Loucy (cell line): ENCODE measurements at regions not wholly inside any gene's neighbourhood (a gene's known extent, or its start where the extent isn't known, plus 50 kb on each side); places are given as distances from the start of the nearest gene placed in this dataset.

Experiments used
- CTCF ChIP-seq: fragments of 200-600 bp; sonication (generic); conservative IDR thresholded peaks from 2 replicates; pipeline ENCODE4 v1.5.1; 2014; ENCODE audit warnings: mild to moderate bottlenecking, antibody characterized with exemption, low read length
- EZH2phosphoT487 ChIP-seq: fragments of 200-600 bp; IDR thresholded peaks from 2 replicates; pipeline ENCODE4 v1.6.1; 2018; ENCODE audit warnings: antibody characterized with exemption, mild to moderate bottlenecking, moderate library complexity, borderline replicate concordance

GRCh38 chr5:164098531-164098930, 593.1 kb downstream of the MAT2B start:
- no peak for TF ChIP-seq CTCF
- no peak for TF ChIP-seq EZH2phosphoT487
